Small intestine (tissue), 7 donors: ENCODE measurements at regions not wholly inside any gene's neighbourhood (a gene's known extent, or its start where the extent isn't known, plus 50 kb on each side); places are given as distances from the start of the nearest gene placed in this dataset.

Source experiments
- DNase-seq, 2 donors: peaks; one replicate each; pipeline versions ENCODE4 v3.0.0 to v3.0.0-alpha.2; 2013
- FAIRE-seq: peaks from 2 replicates; lab custom pipeline; 2012; peaks lifted over from hg19 to GRCh38; lab: Jason Lieb, UNC
- H3K27ac ChIP-seq, 3 donors: one replicate each; pipeline ENCODE4 v1.5.1; 2013; ENCODE audit warnings: low read length in 2 of 3, mild to moderate bottlenecking in 2 of 3, control low read depth in 1 of 3, inconsistent platforms in 1 of 3, low read depth in 1 of 3, moderate library complexity in 1 of 3
- H3K27me3 ChIP-seq, 3 donors: one replicate each; pipeline ENCODE4 v1.6.1; 2013; ENCODE audit warnings: low read length in 3 of 3, inconsistent platforms in 1 of 3; ENCODE audit not compliant: control insufficient read depth in 3 of 3, insufficient read depth in 3 of 3
- H3K36me3 ChIP-seq, 3 donors: one replicate each; pipeline ENCODE4 v1.6.1; 2013; ENCODE audit warnings: low read length in 3 of 3, inconsistent platforms in 1 of 3, low read depth in 1 of 3, mild to moderate bottlenecking in 1 of 3, moderate library complexity in 1 of 3; ENCODE audit not compliant: control insufficient read depth in 3 of 3, insufficient read depth in 2 of 3
- H3K4me1 ChIP-seq, 3 donors: one replicate each; pipeline ENCODE4 v1.6.1; 2013; ENCODE audit warnings: low read length in 2 of 3, inconsistent platforms in 1 of 3, low read depth in 1 of 3, mild to moderate bottlenecking in 1 of 3, moderate library complexity in 1 of 3; ENCODE audit not compliant: control insufficient read depth in 3 of 3, insufficient read depth in 2 of 3
- H3K4me3 ChIP-seq, 3 donors: one replicate each; pipeline ENCODE4 v1.5.1; 2013; ENCODE audit warnings: low read length in 3 of 3, control low read depth in 1 of 3, inconsistent platforms in 1 of 3, low read depth in 1 of 3, mild to moderate bottlenecking in 1 of 3, moderate library complexity in 1 of 3
- H3K9me3 ChIP-seq, 2 donors: one replicate each; pipeline ENCODE4 v1.6.1; 2013; ENCODE audit warnings: low read depth in 1 of 2, low read length in 1 of 2; ENCODE audit not compliant: control insufficient read depth in 2 of 2, insufficient read depth in 1 of 2
- WGBS, 3 donors: extraction: QIAGEN DNeasy Blood & Tissue Kit; methylation state at CpG; one replicate each; pipeline ENCODE4 v1.1.7; 2013; 5-methylcytosine and 5-hydroxymethylcytosine counted together
- donor health status: healthy with polysubstance abuse.
- donor health status: control.
- donor health status: control.
- donor health status: Bipolar disorder and iron deficiency.
- donor health status: healthy.

DNA sequence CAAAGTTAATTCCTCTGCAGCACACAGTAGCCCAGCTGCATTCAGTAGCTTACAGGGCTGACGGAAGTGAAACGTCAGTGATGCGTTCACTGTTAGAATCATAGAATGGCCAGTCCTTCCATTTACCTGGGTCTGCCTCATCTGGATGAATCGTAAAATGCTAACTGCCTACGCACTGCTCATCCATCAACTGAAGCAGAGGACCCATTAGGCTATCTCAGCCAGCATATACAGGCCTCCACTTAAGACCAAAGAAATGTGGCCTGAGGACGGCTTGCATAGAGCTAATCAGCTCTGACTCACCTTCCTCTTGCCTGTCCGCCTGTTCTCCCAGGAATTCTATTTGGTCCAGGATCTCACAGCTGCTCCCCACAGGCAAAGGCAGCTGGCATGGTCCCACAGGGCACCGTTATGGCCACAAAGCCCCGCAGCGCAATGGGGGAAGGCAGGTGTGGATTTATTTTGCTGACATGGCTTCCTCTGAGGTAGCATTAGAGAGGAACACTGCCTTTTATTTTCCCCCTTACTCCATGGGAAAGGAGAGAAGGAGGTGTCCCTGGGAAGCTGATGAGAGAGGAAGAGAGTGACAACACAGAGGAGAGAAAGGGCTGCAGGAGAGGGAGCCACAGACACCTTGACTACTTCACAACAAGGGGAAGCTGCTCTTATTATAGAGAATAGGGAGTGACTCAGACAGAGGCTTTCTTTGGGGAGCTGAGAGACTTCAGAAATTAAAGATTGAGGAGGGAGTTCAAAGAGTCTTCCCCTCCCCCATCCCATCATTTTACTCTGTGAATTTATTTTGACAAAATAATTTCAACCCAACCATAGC, 177.6 kb downstream of the HHIPL2 start:
- Histone ChIP-seq H3K9me3 (no peaks in the 10 kb centered on the region), H3K4me1 (no peaks in the 10 kb centered on the region), H3K36me3 (no peaks in the 10 kb centered on the region), H3K27ac (no peak overlapping the region), H3K4me3 (no peak overlapping the region), H3K27me3 (no peaks in the 10 kb centered on the region)
- 82 to 87% (median 87%) methylated on average over 10 of the region's 10 CpGs for WGBS, 3 donors
- DNase-seq (no peak), FAIRE-seq (no peak)

DNA sequence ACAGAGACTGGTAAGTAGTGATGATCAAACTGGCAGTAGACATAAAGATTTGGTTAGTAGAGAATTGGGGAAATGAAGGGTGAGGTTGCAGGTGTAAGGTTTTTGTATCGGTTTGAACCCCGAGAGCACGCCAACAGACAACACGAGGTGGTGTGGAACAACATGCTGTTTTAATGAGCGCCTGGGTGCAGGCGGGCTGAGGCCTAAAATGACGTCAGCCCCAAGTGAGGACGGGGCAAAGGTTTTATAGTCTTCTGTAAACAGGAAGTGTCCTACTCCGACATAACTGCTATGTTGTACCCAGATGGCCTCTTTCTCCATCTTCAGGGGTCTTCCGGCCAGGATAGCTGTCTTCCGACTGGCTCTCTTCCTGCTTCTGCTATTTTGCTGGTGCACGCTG, 178.8 kb downstream of the HHIPL2 start:
- H3K27me3 ChIP-seq: no peaks in the 10 kb centered on the region
- no peak overlapping the region for H3K4me3 ChIP-seq
- DNase-seq: no peak
- H3K4me1 ChIP-seq: no peaks in the 10 kb centered on the region
- FAIRE-seq: no peak
- WGBS, 3 donors: 69 to 72% (median 71%) methylated on average over 12 of the region's 12 CpGs
- H3K9me3 ChIP-seq: no peaks in the 10 kb centered on the region
- no peaks in the 10 kb centered on the region for H3K36me3 ChIP-seq
- H3K27ac ChIP-seq: no peak overlapping the region

DNA sequence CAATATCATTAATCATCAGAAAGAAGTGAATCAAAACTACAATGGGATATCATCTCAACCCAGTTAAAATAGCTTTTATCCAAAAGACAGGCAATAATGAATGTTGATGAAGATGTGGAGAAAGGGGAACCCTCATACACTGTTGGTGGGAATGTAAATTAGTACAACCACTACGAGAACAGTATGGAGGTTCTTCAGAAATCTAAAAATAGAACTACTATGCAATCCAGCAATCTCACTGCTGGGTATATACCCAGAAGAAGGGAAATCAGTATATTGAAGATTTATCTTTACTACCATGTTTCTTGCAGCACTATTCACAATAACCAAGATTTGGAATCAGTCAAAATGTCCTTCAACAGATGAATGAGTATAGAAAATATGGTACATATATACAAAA, 189.8 kb downstream of the HHIPL2 start:
- no peak for FAIRE-seq
- Histone ChIP-seq H3K27ac (no peak overlapping the region), H3K27me3 (no peaks in the 10 kb centered on the region), H3K9me3 (no peaks in the 10 kb centered on the region), H3K4me1 (no peaks in the 10 kb centered on the region), H3K36me3 (no peaks in the 10 kb centered on the region), H3K4me3 (no peak overlapping the region)
- WGBS, 3 donors: 7 to 41% (median 22%) methylated on average over 1 of the region's 1 CpG
- no peak for DNase-seq

DNA sequence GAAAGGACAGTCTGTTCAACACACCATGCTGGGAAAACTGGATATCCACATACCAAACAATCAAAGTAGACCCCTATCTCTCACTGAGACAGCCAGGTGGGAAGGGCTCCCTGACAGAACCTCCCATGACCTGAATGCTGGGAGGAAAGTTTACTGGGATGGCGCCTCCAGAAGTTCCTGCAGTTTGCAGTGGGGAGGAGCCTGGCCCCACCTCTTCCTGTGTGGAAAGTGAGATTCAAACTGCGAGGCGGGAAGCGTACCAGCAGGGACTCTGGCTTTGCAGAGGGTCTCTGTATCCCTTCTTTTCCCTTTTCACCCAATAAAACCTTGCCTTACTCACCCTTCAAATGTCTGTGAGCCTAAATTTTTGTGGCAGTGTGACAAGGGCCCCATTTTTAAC, 190.7 kb downstream of the HHIPL2 start:
- WGBS, 3 donors: 78 to 82% (median 78%) methylated on average over 4 of the region's 4 CpGs
- H3K4me3 ChIP-seq: no peak overlapping the region
- no peak for FAIRE-seq

DNA sequence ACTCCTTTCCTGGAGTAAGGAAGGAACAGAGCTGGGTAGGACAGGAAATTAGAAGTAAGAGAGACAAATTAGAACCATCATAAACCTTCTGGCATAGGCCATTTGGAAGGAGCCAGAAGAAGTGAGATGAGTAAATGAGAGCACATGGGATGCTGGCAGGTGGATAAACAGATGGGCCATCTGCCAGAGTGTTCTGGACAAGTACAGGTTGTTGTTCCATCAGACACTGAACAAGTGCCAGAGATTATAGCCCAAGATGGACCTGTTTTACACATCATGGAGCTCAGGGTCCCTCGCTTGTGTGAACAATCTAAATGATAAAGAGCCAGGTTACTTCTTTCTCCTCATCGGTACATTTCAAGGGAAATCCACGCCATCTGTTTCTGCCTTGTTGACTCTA, 200.3 kb downstream of the HHIPL2 start:
- Histone ChIP-seq H3K36me3 (no peaks in the 10 kb centered on the region), H3K27me3 (no peaks in the 10 kb centered on the region), H3K9me3 (no peaks in the 10 kb centered on the region), H3K27ac (no peak overlapping the region), H3K4me1 (no peaks in the 10 kb centered on the region), H3K4me3 (no peak overlapping the region)
- no peak for FAIRE-seq
- no peak for DNase-seq
- WGBS, 3 donors: 69 to 82% (median 76%) methylated on average over 3 of the region's 3 CpGs

More for the DNA sequence above, 190.7 kb downstream of the HHIPL2 start:
- Histone ChIP-seq H3K4me1 (no peaks in the 10 kb centered on the region), H3K27ac (no peak overlapping the region), H3K9me3 (no peaks in the 10 kb centered on the region), H3K27me3 (no peaks in the 10 kb centered on the region), H3K36me3 (no peaks in the 10 kb centered on the region)
- no peak for DNase-seq

DNA sequence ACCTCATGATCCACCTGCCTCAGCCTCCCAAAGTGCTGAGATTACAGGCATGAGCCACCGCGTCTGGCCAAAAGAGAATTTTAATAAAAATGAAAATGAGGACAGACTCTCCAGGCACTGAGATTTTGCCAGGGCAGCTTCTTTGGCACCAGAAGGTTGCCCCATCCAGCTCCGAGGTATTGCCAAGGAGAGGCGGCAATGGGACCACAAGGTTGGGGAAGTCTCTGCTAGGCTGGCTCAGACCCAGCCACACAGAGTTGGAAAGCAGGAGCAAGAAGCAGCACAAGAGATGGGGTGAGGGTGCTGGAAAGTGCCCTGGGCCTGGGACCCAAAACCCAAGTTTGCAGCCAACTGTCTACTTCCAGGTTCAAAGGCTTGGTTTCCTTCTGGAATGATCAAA, 200.9 kb downstream of the HHIPL2 start:
- no peak overlapping the region for H3K27ac ChIP-seq
- WGBS, 3 donors: 92 to 96% (median 95%) methylated on average over 4 of the region's 4 CpGs
- no peaks in the 10 kb centered on the region for H3K36me3 ChIP-seq
- FAIRE-seq (no peak), DNase-seq (no peak)
- H3K9me3 ChIP-seq: no peaks in the 10 kb centered on the region
- no peak overlapping the region for H3K4me3 ChIP-seq
- no peaks in the 10 kb centered on the region for H3K27me3 ChIP-seq
- H3K4me1 ChIP-seq: no peaks in the 10 kb centered on the region

DNA sequence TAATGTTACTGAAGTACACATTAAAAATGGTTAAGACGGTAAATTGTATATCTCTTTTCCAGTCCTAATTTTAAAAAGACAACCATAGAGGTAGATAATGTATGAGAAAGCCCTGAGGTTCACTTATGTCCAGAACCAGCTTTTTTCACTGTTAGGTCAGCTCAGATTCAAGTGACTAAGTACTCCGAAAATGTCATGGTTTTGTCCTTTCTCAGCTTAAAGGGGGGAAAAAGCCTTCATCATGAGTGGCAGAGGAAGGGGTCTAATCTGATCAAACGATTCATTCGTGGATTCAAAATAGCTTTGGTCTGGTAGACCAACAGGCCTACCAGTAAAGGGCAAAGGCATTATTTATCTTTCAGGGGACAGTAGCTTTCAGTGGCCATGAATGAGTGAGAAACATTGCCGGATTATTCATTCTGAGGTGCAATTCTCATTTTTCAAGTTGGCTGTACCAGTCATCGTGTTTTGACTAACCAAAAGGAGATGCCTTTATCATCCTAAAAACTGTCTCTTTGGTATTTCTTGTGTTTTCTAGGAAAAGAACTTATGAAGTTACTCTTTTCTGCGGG, 208.4 kb downstream of the HHIPL2 start:
- H3K4me1 ChIP-seq: no peaks in the 10 kb centered on the region
- no peaks in the 10 kb centered on the region for H3K36me3 ChIP-seq
- no peaks in the 10 kb centered on the region for H3K27me3 ChIP-seq
- H3K27ac ChIP-seq: no peak overlapping the region
- no peak overlapping the region for H3K4me3 ChIP-seq
- DNase-seq (no peak), FAIRE-seq (no peak)
- H3K9me3 ChIP-seq: no peaks in the 10 kb centered on the region
- WGBS, 3 donors: 65 to 85% (median 70%) methylated on average over 7 of the region's 7 CpGs

DNA sequence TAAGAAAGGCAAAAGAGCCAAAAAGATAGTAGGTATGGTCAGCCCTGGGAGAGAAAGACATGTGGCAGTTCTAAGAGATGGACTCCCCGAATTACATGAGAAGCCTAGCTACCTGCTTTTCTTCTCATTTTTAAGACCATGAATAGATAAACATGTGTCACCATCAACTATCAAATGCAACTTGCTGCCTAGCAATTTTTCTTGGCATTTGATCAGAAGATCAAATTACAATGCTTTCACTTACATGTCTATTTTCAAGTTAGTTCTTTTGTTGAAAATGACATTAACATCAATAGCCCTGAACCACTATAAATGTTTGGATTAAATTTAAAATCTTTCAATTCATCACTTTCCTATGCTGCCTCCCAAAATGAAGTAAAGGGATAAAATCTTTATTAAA, 212.3 kb downstream of the HHIPL2 start:
- no peaks in the 10 kb centered on the region for H3K9me3 ChIP-seq
- H3K27me3 ChIP-seq: no peaks in the 10 kb centered on the region
- no peaks in the 10 kb centered on the region for H3K36me3 ChIP-seq
- no peak overlapping the region for H3K4me3 ChIP-seq
- 77 to 85% (median 82%) methylated on average over 1 of the region's 1 CpG for WGBS, 3 donors
- no peak overlapping the region for H3K27ac ChIP-seq
- no peaks in the 10 kb centered on the region for H3K4me1 ChIP-seq
- no peak for FAIRE-seq
- DNase-seq: no peak
